Kidney (tissue), 13 donors: ENCODE measurements at regions not wholly inside any gene's neighbourhood (a gene's known extent, or its start where the extent isn't known, plus 50 kb on each side); places are given as distances from the start of the nearest gene placed in this dataset.

Experiments used
- DNase-seq, 5 donors: peaks; one replicate each; pipeline ENCODE4 v3.0.0-alpha.2; 2013 to 2020
- FAIRE-seq: peaks from 2 replicates; lab custom pipeline; 2012; peaks lifted over from hg19 to GRCh38; lab: Jason Lieb, UNC
- H3K27ac ChIP-seq, 2 donors: one replicate each; pipeline ENCODE4 v1.7.0; 2013; ENCODE audit warnings: low read depth in 2 of 2, low read length in 2 of 2, inconsistent platforms in 1 of 2
- H3K27me3 ChIP-seq: one replicate; pipeline ENCODE4 v1.7.1; 2013; ENCODE audit warnings: low read length, inconsistent platforms; ENCODE audit not compliant: control insufficient read depth, insufficient read depth
- H3K36me3 ChIP-seq, 3 donors: one replicate each; pipeline versions ENCODE4 v1.7.0 to v1.7.1; 2013; ENCODE audit warnings: low read length in 3 of 3, control low read depth in 1 of 3, inconsistent platforms in 1 of 3; ENCODE audit not compliant: insufficient read depth in 3 of 3, control insufficient read depth in 2 of 3
- H3K4me1 ChIP-seq, 3 donors: one replicate each; pipeline versions ENCODE4 v1.7.0 to v1.7.1; 2013; ENCODE audit warnings: low read length in 3 of 3, inconsistent platforms in 1 of 3, low read depth in 1 of 3; ENCODE audit not compliant: control insufficient read depth in 2 of 3, insufficient read depth in 2 of 3
- H3K4me3 ChIP-seq, 3 donors: one replicate each; pipeline versions ENCODE4 v1.7.0 to v1.8.1; 2013; ENCODE audit warnings: low read length in 3 of 3, control low read depth in 1 of 3, inconsistent platforms in 1 of 3
- H3K9ac ChIP-seq, 3 donors: one replicate each; pipeline versions ENCODE4 v1.7.0 to v1.7.1; 2013; ENCODE audit warnings: low read length in 3 of 3, control low read depth in 1 of 3, inconsistent platforms in 1 of 3
- H3K9me3 ChIP-seq, 3 donors: one replicate each; pipeline versions ENCODE4 v1.7.0 to v1.7.1; 2013; ENCODE audit warnings: low read length in 3 of 3, control low read depth in 1 of 3, inconsistent platforms in 1 of 3; ENCODE audit not compliant: control insufficient read depth in 2 of 3, insufficient read depth in 1 of 3
- CTCF ChIP-seq: IDR thresholded peaks from 3 replicates; pipeline ENCODE4 v1.5.1; 2012; ENCODE audit warnings: mild to moderate bottlenecking, moderate library complexity, borderline replicate concordance; ENCODE audit not compliant: insufficient read depth; ENCODE audit errors: extremely low read depth
- intact Hi-C: fragments of 100-400 bp; cut with DNase I; formaldehyde crosslinking; loops from one replicate; pipeline ENCODE4 v1.11.1; 2022
- donor health status: control.
- donor health status: control.
- donor health status: control.
- donor health status: control.
- donor health status: control.
- donor health status: DM: yes; HTN: yes; CAD: no.
- donor health status: Normal renal cell carcinoma (clear cell type).

- TF ChIP-seq CTCF = no peak
- no peak for DNase-seq
- H3K27me3 ChIP-seq = no peaks in the 10 kb centered on the region
- H3K36me3 ChIP-seq = no peaks in the 10 kb centered on the region
- intact Hi-C loops = no loop called here
- no peak for FAIRE-seq
- no peaks in the 10 kb centered on the region for H3K9me3 ChIP-seq
- H3K9ac ChIP-seq = no peak overlapping the region
- no peak overlapping the region for H3K27ac ChIP-seq
- H3K4me1 ChIP-seq = no peaks in the 10 kb centered on the region
- H3K4me3 ChIP-seq = no peak overlapping the region
Observed at GRCh38 chrX:3230496-3230895, 116.0 kb downstream of the MXRA5 start.

- Histone ChIP-seq H3K36me3 (no peaks in the 10 kb centered on the region), H3K4me1 (no peaks in the 10 kb centered on the region), H3K9ac (no peak overlapping the region), H3K4me3 (no peak overlapping the region), H3K27ac (no peak overlapping the region), H3K27me3 (no peaks in the 10 kb centered on the region), H3K9me3 (no peaks in the 10 kb centered on the region)
- TF ChIP-seq CTCF = no peak
- intact Hi-C loops = no loop called here
- FAIRE-seq (no peak), DNase-seq (no peak)
Observed at GRCh38 chrX:3227526-3227925, 118.9 kb downstream of the MXRA5 start.

GRCh38 chrX:3226087-3226486, 120.4 kb downstream of the MXRA5 start:
- Histone ChIP-seq H3K4me1 (no peaks in the 10 kb centered on the region), H3K9ac (no peak overlapping the region), H3K4me3 (no peak overlapping the region), H3K27ac (no peak overlapping the region), H3K36me3 (no peaks in the 10 kb centered on the region), H3K9me3 (no peaks in the 10 kb centered on the region), H3K27me3 (no peaks in the 10 kb centered on the region)
- intact Hi-C loops = no loop called here
- FAIRE-seq (no peak), DNase-seq (no peak)
- TF ChIP-seq CTCF = no peak

GRCh38 chrX:3221643-3222042, 124.8 kb downstream of the MXRA5 start:
- no peak for DNase-seq
- no peak for FAIRE-seq
- Histone ChIP-seq H3K36me3 (no peaks in the 10 kb centered on the region), H3K4me3 (no peak overlapping the region), H3K27ac (no peak overlapping the region), H3K9ac (no peak overlapping the region), H3K27me3 (no peaks in the 10 kb centered on the region), H3K9me3 (no peaks in the 10 kb centered on the region), H3K4me1 (no peaks in the 10 kb centered on the region)
- intact Hi-C loops = no loop called here
- TF ChIP-seq CTCF = no peak
